ENCODE measurements at regions not wholly inside any gene's neighbourhood (a gene's known extent, or its start where the extent isn't known, plus 50 kb on each side); places are given as distances from the start of the nearest gene placed in this dataset.

DNA sequence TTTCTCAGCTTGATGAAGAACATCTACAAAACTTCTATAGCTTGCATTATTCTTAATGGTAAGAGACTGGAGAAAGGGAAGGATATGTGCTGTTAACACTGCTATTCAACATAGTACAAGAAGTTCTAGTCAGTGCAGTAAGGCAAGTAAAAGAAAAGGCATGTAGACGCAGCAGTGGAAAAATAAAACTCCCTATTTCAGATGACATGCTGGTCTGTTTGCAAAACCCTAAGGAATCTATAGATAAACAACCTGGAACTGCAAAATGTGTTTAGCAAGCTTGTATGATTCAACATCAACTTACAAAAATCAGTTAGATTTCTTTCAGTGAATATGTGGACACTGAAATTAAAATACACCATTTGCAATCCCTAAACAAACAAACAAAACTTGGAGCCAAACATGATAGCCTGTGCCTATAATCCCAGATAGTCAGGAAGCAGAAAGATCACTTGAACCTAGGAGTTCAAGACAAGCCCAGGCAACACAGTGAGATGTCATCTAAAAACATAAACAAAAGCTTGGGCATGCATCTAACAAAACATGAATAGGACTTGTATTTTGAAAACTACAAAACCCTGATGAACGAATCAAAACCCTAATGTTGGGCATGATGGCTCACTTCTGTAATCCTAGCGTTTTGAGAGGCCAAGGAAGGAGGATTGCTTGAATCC lies 293.6 kb upstream of the RGS6 start:
- H3F3A ChIP-seq (ENCODE audit: insufficient read depth, low read length), result no peaks in the 10 kb centered on the region
- H3K4me1 ChIP-seq (ENCODE audit: insufficient read depth, low read length, severe bottlenecking), result no peaks in the 10 kb centered on the region
- no peak overlapping the region for H2AFZ ChIP-seq (ENCODE audit: low read length)
- H3K9ac ChIP-seq (ENCODE audit: low read length), result no peak overlapping the region
- H3K79me2 ChIP-seq (ENCODE audit: insufficient read depth, low read length), result no peaks in the 10 kb centered on the region
- H3K4me3 ChIP-seq (ENCODE audit: low read depth, low read length, poor library complexity, severe bottlenecking), result no peak overlapping the region
- H3K27ac ChIP-seq (ENCODE audit: low read depth, low read length, poor library complexity, severe bottlenecking), result no peak overlapping the region
- no peaks in the 10 kb centered on the region; the same call in 1 of the 2 replicates for H3K36me3 ChIP-seq (ENCODE audit: insufficient read depth, low read length)
- no peak for TF ChIP-seq EZH2 (IDR thresholded peaks at IDR 0.05; ENCODE audit: borderline replicate concordance, low read length)
- TF ChIP-seq, protein P1, sequence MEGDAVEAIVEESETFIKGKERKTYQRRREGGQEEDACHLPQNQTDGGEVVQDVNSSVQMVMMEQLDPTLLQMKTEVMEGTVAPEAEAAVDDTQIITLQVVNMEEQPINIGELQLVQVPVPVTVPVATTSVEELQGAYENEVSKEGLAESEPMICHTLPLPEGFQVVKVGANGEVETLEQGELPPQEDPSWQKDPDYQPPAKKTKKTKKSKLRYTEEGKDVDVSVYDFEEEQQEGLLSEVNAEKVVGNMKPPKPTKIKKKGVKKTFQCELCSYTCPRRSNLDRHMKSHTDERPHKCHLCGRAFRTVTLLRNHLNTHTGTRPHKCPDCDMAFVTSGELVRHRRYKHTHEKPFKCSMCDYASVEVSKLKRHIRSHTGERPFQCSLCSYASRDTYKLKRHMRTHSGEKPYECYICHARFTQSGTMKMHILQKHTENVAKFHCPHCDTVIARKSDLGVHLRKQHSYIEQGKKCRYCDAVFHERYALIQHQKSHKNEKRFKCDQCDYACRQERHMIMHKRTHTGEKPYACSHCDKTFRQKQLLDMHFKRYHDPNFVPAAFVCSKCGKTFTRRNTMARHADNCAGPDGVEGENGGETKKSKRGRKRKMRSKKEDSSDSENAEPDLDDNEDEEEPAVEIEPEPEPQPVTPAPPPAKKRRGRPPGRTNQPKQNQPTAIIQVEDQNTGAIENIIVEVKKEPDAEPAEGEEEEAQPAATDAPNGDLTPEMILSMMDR (IDR thresholded peaks at IDR 0.05; ENCODE audit: low read length), result no peak
- no peaks in the 10 kb centered on the region for H3K9me3 ChIP-seq (ENCODE audit: low read length)
- no peaks in the 10 kb centered on the region for H3K27me3 ChIP-seq (ENCODE audit: insufficient read depth, low read length)
- no peaks in the 10 kb centered on the region for H3K9me2 ChIP-seq (ENCODE audit: low read depth, low read length)
- no peaks in the 10 kb centered on the region for H4K20me1 ChIP-seq (ENCODE audit: insufficient read depth, low read length)
- no peak overlapping the region for H3K4me2 ChIP-seq (ENCODE audit: low read length)

DNA sequence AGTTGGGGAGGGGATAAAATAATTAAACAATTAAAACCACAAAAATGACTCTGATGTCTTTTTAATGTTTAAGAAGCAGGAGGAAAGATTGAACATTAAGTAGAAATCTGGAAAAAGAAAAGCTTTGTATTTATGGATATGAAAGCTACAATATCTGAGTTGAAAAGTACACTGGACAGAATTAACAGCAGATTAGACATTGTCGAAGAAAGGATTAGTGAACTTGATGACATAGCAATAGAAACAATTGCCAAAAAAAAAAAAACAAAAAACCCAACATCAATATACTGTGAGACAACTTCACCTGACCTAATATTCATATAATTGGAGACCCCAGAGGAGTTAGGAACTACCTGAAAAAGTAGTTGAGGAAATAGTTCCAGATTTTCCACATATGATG lies 289.5 kb upstream of the RGS6 start:
- Histone ChIP-seq H4K20me1 (ENCODE audit: insufficient read depth, low read length) (no peaks in the 10 kb centered on the region), H3K4me3 (ENCODE audit: low read depth, low read length, poor library complexity, severe bottlenecking) (no peak overlapping the region), H3K27me3 (ENCODE audit: insufficient read depth, low read length) (no peaks in the 10 kb centered on the region), H3K36me3 (ENCODE audit: insufficient read depth, low read length) (no peaks in the 10 kb centered on the region), H3K9me2 (ENCODE audit: low read depth, low read length) (no peaks in the 10 kb centered on the region), H3K79me2 (ENCODE audit: insufficient read depth, low read length) (no peaks in the 10 kb centered on the region), H3F3A (ENCODE audit: insufficient read depth, low read length) (no peaks in the 10 kb centered on the region), H3K4me1 (ENCODE audit: insufficient read depth, low read length, severe bottlenecking) (no peaks in the 10 kb centered on the region), H3K9me3 (ENCODE audit: low read length) (no peaks in the 10 kb centered on the region), H2AFZ (ENCODE audit: low read length) (no peak overlapping the region), H3K27ac (ENCODE audit: low read depth, low read length, poor library complexity, severe bottlenecking) (no peak overlapping the region), H3K4me2 (ENCODE audit: low read length) (no peak overlapping the region), H3K9ac (ENCODE audit: low read length) (no peak overlapping the region)
- TF ChIP-seq, protein P1 (IDR thresholded peaks at IDR 0.05; ENCODE audit: low read length), result no peak
- TF ChIP-seq EZH2 (IDR thresholded peaks at IDR 0.05; ENCODE audit: borderline replicate concordance, low read length), result no peak

DNA sequence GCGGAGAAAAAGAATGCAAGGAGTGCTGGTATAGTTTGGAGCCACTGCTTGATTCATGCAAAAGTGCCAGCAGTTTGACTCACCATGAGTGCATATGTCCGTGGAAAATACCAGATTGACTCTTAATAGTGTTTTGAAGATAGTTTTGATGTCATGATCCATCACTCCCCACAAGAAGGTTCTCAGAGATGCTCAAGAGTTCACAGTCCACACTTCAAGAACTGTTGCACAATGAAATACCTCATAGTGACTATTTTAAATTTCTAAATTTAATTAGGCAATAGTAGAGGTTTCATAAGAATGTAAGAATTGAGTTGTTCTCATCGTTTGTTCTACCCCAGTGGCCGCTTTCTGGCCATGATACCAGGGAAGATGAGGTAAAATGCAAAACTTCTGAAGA lies 286.6 kb upstream of the RGS6 start:
- TF ChIP-seq, protein P1 (IDR thresholded peaks at IDR 0.05; ENCODE audit: low read length), result no peak
- TF ChIP-seq EZH2 (IDR thresholded peaks at IDR 0.05; ENCODE audit: borderline replicate concordance, low read length), result no peak
- Histone ChIP-seq H3K4me3 (ENCODE audit: low read depth, low read length, poor library complexity, severe bottlenecking) (no peak overlapping the region), H3K4me2 (ENCODE audit: low read length) (no peak overlapping the region), H3K4me1 (ENCODE audit: insufficient read depth, low read length, severe bottlenecking) (no peaks in the 10 kb centered on the region), H3K79me2 (ENCODE audit: insufficient read depth, low read length) (no peaks in the 10 kb centered on the region), H4K20me1 (ENCODE audit: insufficient read depth, low read length) (no peaks in the 10 kb centered on the region), H2AFZ (ENCODE audit: low read length) (no peak overlapping the region), H3K9me2 (ENCODE audit: low read depth, low read length) (no peaks in the 10 kb centered on the region), H3K27ac (ENCODE audit: low read depth, low read length, poor library complexity, severe bottlenecking) (no peak overlapping the region), H3K9ac (ENCODE audit: low read length) (no peak overlapping the region), H3F3A (ENCODE audit: insufficient read depth, low read length) (no peaks in the 10 kb centered on the region), H3K36me3 (ENCODE audit: insufficient read depth, low read length) (no peaks in the 10 kb centered on the region), H3K9me3 (ENCODE audit: low read length) (no peaks in the 10 kb centered on the region), H3K27me3 (ENCODE audit: insufficient read depth, low read length) (no peaks in the 10 kb centered on the region)

Measured in OCI-LY1 (cell line).